Stimulated activated CD4-positive, alpha-beta T cell treated with anti-CD3 and anti-CD28 coated beads, Interleukin-4, amount 100 ng/mL, for 48 hours (primary cell): ENCODE measurements at regions not wholly inside any gene's neighbourhood (a gene's known extent, or its start where the extent isn't known, plus 50 kb on each side); places are given as distances from the start of the nearest gene placed in this dataset.
"Not testable (repeated sequence)": the region's sequence is repeated elsewhere in the genome, so short reads cannot be mapped to it uniquely, and the experiment has no call there.

Experiments used
- DNase-seq, 2 donors: peaks; one replicate each; pipeline ENCODE4 v3.0.0-alpha.2; 2020; ENCODE audit warnings: low read depth in 2 of 2

DNA sequence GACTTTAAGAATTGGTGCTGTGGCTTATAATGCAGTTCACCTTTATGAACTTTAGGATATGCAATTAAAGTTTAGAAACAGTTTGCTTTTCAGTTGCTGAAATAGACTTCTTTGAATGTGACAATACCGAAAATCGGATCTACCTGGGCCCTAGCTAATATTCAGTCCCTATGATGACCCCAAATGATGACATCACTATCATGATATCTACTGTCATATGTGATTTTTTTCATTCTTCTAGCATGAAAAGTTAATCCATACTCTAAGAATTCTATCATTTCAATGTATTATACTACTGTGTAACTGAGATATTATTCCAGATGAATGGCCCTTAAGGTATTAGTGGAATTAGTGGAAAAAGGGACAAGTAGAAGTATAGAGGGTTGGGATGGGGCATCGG is 487.2 kb upstream of the TUSC1 start:
- DNase-seq = no peak

DNA sequence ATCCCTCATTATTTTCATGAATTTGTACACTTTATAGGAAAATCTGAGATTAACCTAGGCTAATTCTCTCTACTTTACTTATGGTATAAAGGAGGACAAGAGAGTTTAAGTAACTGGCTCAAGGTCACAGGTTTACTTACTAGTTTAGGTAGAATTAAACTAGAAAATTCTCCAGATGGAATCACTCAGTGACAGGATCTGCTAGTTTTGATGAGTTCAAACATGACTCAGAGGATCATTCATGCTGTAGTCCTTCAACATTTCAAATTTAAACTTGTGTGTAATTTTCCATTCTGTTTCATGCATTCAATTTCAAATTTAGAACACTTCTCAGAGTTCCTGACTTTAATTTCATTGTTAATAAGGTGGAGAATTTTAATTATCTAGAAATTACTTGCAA is 485.7 kb upstream of the TUSC1 start:
- no peak for DNase-seq

DNA sequence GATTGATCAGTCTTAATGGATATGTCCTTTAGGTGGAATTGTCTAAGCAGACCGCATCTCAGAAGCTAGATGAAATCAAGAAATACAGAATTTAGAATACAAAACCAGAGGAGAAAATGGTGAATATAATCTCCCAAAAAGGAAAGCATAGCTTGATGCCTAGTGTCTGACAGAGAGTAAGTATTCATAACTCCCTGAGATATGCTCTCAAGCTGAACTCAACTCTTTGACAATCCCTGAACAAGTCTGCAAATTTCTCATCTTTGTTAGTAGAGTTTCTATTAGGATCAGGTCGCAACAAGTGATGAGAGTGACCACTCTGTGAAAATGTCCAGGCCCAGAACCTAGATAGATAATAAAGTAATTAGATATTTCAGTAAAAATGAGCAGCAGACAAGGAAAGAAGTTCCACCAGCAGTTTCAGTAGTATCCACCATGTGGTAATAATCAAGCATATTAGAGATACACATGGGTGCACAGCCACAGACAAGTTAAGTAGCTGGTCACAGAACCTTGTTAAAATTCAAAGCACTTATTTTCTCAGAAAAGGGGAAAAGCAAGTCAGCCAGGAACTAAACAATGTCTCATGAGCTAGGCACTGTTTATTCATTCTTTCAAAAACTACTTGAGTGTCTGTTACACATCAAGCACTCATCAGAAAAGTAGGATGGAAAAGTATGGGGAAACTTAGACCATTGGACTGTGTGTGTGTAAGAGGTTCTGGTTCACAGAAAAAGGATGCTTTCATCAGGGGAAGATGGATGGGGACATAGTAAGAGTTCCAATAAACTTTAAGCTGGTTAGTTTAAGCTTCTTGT is 481.5 kb upstream of the TUSC1 start:
- no peak for DNase-seq

DNA sequence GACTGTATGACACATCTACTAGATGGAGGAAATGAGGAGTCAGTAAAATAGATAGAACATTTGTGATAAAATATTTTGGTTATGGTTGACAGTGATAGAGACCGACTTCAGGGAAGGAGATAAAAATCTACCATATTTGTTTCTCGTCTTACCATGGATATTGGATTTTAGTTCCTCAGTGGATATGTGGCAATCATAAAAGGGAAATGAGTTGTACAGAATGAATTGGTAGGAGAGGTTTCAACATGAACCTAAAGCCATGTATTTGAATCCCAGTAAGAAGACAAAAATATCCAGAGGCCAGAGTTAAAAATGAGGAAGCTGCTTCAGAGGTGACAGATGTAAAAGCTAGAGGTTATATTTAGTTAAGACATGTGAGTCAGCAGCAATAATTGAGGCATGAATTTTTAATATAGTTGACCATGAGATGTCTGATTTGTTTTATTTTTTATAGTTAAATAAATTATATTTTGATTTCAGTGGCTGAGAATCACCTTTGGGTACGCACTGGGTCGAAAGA is 480.4 kb upstream of the TUSC1 start:
- DNase-seq = no peak

DNA sequence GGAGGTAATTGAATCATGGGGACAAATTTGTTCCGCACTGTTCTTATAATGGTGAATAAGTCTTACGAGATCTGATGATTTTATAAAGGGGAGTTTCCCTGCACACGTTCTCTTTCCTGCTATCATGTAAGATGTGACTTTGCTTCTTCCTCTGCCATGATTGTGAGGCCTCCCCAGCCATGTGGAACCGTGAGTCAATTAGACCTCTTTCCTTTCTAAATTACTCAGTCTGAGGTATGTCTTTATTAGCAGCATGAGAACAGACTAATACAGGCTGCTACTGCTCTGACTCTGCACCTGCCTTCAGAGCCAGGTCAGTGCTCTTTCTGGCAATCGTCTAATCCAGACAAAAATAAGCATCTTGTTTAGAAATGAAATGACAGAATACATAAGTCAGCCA is 479.2 kb upstream of the TUSC1 start:
- no peak for DNase-seq

- DNase-seq = no peak
These were observed 474.1 kb upstream of the TUSC1 start for GRCh38 chr9:26152350-26152749.

DNA sequence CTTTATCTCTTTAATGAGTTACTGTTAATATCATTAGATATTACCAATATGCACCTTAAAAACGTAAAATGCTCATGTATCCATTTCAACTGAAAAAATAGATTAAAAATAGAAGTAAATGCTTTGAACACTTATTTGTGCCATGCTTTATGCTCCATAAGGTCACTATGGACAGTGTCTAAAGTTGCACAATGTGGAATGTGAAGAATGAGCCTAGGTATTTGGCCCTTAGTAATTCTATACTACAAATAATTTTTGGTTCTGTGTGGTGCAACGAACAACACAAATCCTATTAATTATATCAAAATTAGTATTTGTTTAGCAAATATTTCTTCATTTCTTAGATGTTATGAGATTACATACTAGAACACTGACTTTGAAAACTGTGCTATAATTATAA is 469.9 kb upstream of the TUSC1 start:
- no peak for DNase-seq

GRCh38 chr9:26145938-26146337 is 467.7 kb upstream of the TUSC1 start:
- DNase-seq = no peak

GRCh38 chr9:26142631-26143030 is 464.4 kb upstream of the TUSC1 start:
- DNase-seq = no peak

- DNase-seq = no peak
These were observed 464.0 kb upstream of the TUSC1 start for GRCh38 chr9:26142201-26142600.

DNA sequence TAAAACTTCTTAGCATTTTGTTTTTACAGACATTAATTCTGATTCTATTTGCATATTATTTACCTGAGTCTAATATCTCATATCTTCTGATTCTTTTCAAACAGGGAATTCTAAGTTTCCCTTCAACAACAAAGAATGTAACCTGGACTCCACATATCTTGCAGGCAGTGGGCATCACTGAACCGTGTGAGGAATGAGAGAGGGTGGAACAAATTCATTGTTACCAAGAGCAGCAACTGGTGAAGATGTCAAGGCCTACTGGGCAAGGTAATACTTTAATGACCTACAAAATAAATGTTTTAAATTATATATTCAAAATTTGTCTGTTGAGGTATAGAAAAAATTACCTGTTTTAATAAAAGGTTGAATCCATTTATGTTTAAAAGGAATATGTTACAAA is 455.3 kb upstream of the TUSC1 start:
- DNase-seq = no peak

GRCh38 chr9:26132746-26133312 is 454.6 kb upstream of the TUSC1 start:
- DNase-seq = no peak

DNA sequence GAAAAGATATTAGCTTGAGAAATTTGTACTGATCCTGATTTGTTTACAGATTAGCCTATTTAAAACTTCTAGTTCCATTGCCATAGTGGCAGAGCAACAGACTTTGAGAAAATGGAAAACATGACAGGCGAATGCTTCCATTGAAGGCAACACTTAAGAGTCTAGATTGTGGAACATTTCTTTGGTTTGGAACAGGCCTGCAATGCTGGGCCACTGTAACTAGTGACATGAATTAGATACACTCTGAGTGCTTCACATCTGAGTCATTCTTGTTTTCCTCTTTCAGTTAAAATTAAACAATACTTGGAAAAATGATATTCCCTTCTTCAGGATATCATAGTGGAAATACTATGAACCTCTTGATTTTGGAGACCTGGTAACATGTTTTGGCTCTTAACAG is 453.6 kb upstream of the TUSC1 start:
- no peak for DNase-seq

DNA sequence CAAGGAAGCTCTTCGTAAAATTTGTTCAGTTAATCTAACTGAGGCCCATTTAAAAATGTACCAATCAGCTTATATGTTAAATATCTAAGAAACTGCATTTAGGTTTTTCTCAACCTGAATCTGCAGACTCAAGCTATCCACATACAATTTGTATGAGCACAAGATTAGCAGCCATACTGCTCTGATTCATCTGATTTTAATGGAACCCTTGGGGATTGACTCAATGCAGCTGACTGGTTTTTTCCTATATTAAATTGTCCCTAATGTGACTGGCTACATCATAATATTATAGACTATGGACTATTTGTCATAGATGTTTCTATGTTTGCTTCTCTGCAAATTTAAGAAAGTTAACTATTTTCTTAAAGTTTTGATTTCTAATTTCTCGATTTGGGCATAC is 451.0 kb upstream of the TUSC1 start:
- DNase-seq = no peak

DNA sequence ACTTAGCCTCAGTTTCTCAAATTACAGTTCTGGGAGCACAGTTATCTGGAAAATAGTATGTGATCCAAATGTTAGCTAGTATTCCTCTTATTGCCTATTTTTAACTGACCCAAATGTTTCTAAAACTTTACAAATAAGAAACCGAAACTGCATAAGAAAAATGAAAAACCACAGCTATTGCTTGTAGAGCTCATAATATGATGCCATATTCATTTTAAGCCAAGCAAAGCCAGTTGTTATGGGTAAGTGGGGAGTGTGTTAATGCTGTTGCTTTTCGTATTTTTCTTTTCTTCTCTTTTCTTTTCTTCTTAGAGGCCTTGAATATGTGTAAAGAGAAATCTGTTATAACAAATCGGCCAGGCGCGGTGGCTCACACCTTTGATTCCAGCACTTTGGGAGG is 447.4 kb upstream of the TUSC1 start:
- DNase-seq = no peak

DNA sequence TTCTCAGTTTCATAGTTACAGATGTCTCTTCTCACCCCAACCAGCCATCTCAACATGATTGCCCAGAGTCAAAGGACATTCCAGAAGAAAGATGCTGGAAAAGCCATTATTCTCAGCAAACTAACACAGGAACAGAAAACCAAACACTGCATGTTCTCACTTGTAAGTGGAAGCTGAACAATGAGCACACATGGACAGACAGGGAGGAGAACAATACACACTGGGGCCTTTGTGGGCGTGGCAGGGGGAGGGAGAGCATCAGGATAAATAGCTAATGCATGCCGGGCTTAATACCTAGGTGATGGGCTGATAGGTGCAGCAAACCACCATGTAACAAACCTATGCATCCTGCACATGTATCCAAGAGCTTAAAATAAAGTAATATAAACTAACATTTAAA is 437.8 kb upstream of the TUSC1 start:
- not testable (repeated sequence) for DNase-seq

DNA sequence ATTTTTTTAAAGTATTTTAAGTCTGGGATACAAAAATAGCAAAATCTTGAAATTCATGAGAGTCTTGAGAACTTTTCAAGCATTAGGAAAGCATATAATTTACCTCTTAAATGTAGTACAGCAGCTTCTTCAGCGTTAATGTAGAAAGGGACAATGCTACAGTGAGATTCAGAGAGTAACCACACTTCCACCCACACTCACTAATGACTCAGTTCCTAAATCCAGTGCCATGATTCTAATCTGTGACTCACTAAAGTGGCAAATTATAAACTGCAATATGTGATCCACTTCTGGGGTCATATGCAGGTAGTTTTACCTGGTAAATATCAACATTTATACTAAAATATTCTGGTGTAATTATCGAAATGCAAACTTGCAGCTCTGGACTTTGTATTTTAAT is 434.5 kb upstream of the TUSC1 start:
- DNase-seq = no peak

GRCh38 chr9:26086396-26086795 is 408.2 kb upstream of the TUSC1 start:
- no peak for DNase-seq

GRCh38 chr9:26081847-26082246 is 403.6 kb upstream of the TUSC1 start:
- no peak for DNase-seq

DNA sequence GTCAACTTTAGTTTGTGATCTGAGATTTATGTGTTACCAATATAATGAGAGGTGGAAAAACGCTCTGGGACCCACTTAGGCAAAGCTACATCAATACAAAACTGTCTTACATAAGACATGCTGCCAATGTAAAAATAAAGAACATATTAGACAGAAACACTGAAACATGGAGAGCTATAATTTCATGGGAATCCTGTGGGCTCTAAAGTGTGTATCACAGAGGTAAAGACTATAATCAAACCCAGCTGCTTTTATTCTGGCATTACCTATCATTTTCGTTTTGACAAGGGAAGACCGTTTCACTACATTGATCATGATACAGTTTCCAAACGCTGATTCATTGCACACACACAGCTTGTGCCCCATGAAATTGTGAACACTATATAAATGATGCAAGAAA is 400.5 kb upstream of the TUSC1 start:
- no peak for DNase-seq

DNA sequence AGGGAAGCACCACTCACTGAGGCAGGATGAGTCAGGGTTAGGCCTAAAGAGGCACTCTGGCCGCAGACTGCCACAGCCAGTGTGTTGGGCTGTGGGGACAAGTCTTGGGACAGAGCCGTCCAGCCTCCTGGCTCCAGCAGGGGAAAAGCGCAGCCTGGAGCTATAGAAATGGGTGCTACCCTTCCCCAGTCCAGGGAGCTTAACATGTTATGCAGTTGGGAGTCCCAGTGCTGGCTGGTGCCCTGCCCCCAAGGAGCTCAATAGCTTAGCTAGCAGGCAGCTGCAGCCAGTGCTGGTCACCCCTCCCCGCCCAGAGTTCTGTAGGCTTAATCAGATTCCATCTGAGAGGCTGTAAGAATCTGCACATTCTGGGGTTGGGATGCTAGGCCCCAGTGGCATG is 399.6 kb upstream of the TUSC1 start:
- DNase-seq = no peak

DNA sequence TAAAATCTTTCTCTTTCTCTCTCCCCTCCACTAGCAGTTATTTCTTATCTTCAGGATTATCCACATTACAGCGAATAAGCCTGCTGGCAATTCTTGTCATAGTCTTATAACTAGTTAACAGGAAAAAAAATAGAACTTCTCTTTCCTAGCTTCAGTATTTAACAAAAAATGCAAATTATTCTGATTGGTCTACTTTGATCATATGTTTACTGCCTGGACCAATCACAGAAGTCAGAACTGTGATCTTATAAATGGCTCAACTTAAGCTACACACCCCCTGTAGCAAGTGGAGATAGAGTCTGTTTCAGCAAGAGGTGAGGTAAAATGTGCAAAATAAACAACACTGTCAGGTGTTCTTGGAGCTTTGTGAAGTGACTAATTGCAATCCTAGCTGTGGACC is 389.4 kb upstream of the TUSC1 start:
- DNase-seq = no peak

DNA sequence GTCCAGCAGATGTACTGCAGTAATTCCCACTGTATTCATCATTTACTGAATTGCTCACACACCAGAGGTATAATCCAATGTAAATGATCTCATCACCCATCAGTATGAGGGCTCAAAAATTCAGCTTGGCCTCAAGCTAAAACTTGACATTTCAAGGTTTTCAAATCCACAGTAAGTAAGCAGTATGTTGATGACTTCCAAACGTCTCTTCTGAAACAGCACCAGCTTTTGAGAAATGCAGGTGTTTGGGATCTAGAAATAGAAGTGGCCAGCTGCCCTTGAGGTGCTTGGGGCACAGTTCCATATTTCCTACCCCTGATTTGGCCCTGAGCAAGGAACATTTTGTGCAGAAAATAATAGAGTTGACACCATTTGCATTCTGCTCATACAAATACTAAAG is 388.0 kb upstream of the TUSC1 start:
- DNase-seq = no peak
